ENCODE measurements at regions not wholly inside any gene's neighbourhood (a gene's known extent, or its start where the extent isn't known, plus 50 kb on each side); places are given as distances from the start of the nearest gene placed in this dataset.

DNA sequence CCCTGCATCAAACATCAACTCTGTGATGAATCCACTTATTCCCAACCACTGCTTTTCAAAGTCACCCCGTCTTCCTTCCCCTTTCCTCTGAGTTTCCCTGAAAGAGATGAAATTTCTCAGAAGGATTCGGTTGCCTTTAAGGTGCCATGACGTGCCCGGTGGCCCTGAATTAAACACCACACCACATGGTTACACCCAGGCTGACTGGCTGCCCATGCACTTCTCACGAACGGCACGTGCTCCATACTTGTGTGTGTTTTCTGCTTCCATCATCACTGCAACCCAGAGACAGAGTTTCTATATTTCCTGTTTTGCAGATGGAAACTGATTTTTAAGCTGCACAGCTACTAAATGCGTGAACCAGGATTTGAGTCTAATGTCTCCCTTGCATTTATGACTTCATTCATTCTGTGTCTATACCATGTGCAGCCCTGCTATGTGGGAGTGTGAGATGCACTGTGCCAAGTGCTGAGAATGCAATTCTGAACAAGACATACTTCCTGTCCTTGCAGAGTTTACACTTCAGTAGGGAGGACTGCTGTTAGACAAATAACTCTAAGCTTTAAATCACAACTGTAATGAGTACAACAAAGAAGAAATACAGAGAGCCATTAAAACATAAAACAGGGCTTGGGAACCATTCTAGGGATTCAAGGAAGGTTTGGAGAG, 162.9 kb downstream of the NXNL2 start:
- TF ChIP-seq EP300 (IDR thresholded peaks at IDR 0.05; ENCODE audit: borderline replicate concordance in 1 of 2, low read depth in 1 of 2, low read length in 1 of 2) (no peak), TEAD4 (IDR thresholded peaks at IDR 0.05; ENCODE audit: borderline replicate concordance, insufficient read depth) (no peak), RCOR1 (IDR thresholded peaks at IDR 0.05; ENCODE audit: low read length) (no peak), POLR2AphosphoS5 (IDR thresholded peaks at IDR 0.05; ENCODE audit: low read depth, low read length) (no peak), RXRA (IDR thresholded peaks at IDR 0.05; ENCODE audit: borderline replicate concordance, low read depth) (no peak)
- TF ChIP-seq, protein P1, sequence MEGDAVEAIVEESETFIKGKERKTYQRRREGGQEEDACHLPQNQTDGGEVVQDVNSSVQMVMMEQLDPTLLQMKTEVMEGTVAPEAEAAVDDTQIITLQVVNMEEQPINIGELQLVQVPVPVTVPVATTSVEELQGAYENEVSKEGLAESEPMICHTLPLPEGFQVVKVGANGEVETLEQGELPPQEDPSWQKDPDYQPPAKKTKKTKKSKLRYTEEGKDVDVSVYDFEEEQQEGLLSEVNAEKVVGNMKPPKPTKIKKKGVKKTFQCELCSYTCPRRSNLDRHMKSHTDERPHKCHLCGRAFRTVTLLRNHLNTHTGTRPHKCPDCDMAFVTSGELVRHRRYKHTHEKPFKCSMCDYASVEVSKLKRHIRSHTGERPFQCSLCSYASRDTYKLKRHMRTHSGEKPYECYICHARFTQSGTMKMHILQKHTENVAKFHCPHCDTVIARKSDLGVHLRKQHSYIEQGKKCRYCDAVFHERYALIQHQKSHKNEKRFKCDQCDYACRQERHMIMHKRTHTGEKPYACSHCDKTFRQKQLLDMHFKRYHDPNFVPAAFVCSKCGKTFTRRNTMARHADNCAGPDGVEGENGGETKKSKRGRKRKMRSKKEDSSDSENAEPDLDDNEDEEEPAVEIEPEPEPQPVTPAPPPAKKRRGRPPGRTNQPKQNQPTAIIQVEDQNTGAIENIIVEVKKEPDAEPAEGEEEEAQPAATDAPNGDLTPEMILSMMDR (IDR thresholded peaks at IDR 0.05), result no peak
